Left forelimb (tissue), 1 donor: ENCODE measurements at regions not wholly inside any gene's neighbourhood (a gene's known extent, or its start where the extent isn't known, plus 50 kb on each side); places are given as distances from the start of the nearest gene placed in this dataset.

Experiments used
- DNase-seq: peaks from one replicate; pipeline ENCODE4 v3.0.0-alpha.2; 2018; ENCODE audit warnings: low spot score

DNA sequence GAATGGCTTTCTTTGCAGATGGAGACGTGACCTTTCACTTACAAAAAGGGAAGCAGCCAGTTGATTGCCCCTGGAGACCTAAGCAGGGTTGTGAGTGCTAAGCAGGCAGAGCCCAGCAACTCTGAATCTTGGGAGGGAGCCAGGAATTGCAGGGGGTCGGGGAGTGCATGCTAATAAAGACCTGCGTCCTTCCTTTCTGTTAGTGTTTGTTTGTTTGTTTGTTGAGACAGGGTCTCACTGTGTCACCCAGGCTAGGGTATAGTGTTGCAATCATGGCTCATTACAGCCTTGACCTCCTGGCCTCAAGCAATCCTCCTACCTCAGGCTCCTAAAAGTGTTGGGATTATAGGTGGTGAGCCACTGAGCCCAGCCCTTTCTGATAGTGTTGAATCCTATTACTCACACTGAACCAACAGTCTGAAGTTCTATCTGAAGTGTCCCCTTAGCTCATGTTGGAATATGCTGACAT, 137.4 kb downstream of the CEP135 start:
- no peak for DNase-seq

DNA sequence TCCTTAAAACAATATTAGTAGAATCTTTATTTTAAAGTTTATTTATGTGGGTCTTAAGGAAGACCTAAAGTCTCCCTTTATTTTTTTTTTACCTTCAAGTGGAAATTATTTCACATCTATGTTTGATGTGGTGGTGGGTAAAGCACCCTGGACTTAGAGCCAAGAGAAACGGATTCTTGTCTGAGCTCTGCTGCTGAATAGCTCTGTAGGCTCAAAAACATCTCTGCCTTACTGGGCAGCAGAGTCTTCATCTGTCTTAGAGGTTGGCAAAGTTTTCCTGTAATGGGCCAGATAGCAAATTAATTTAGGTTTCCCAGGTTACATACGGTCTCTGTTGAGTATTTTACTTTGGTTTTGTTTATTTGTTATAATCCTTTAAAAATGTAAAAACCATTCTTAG, 136.5 kb downstream of the CEP135 start:
- DNase-seq: no peak

DNA sequence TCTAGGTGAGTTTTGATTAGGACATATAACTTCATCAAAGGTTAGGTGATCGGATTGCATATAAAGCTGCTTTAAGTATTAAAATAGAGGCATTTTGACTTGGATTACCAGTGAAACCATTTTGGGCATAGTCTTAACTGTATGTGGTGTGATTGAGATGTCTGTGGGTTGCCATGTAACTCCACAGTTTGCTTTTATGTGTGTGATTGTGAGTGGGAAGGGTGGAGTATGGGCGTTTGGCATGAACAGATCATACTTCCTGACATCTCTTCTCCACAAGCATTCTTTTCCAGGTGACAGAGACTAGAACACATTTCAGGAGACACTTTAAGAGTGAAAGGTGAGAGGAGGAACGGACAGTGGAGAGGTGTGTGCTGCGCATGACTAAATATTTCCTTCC, 136.1 kb downstream of the CEP135 start:
- DNase-seq: no peak
